ENCODE measurements at regions not wholly inside any gene's neighbourhood (a gene's known extent, or its start where the extent isn't known, plus 50 kb on each side); places are given as distances from the start of the nearest gene placed in this dataset.

- no peak for TF ChIP-seq POLR2A (IDR thresholded peaks at IDR 0.05; ENCODE audit: borderline replicate concordance, extremely low read depth, insufficient read depth, insufficient read length)
- TF ChIP-seq CTCF (IDR thresholded peaks at IDR 0.05 in 2 of 3, conservative IDR thresholded peaks at IDR 0.05 in 1 of 3; ENCODE audit: borderline replicate concordance in 1 of 3, insufficient read depth in 1 of 3, low read depth in 2 of 3, low read length in 2 of 3), result no peak
- TF ChIP-seq POLR2AphosphoS5 (IDR thresholded peaks at IDR 0.05; ENCODE audit: low read depth, low read length), result no peak
- TF ChIP-seq EGR1 (IDR thresholded peaks at IDR 0.05; ENCODE audit: low read depth), result no peak
- no peak for TF ChIP-seq RAD21 (IDR thresholded peaks at IDR 0.05; ENCODE audit: low read depth)
- TF ChIP-seq, protein P1, sequence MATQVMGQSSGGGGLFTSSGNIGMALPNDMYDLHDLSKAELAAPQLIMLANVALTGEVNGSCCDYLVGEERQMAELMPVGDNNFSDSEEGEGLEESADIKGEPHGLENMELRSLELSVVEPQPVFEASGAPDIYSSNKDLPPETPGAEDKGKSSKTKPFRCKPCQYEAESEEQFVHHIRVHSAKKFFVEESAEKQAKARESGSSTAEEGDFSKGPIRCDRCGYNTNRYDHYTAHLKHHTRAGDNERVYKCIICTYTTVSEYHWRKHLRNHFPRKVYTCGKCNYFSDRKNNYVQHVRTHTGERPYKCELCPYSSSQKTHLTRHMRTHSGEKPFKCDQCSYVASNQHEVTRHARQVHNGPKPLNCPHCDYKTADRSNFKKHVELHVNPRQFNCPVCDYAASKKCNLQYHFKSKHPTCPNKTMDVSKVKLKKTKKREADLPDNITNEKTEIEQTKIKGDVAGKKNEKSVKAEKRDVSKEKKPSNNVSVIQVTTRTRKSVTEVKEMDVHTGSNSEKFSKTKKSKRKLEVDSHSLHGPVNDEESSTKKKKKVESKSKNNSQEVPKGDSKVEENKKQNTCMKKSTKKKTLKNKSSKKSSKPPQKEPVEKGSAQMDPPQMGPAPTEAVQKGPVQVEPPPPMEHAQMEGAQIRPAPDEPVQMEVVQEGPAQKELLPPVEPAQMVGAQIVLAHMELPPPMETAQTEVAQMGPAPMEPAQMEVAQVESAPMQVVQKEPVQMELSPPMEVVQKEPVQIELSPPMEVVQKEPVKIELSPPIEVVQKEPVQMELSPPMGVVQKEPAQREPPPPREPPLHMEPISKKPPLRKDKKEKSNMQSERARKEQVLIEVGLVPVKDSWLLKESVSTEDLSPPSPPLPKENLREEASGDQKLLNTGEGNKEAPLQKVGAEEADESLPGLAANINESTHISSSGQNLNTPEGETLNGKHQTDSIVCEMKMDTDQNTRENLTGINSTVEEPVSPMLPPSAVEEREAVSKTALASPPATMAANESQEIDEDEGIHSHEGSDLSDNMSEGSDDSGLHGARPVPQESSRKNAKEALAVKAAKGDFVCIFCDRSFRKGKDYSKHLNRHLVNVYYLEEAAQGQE (IDR thresholded peaks at IDR 0.05; ENCODE audit: low read depth), result no peak
- no peak for TF ChIP-seq YY1 (IDR thresholded peaks at IDR 0.05; ENCODE audit: extremely low read depth, insufficient replicate concordance, low read depth, low read length)
Measured at GRCh38 chr12:97274386-97274785, 188.2 kb upstream of the RMST start.

Data from HCT116 (cell line).